ENCODE measurements at regions not wholly inside any gene's neighbourhood (a gene's known extent, or its start where the extent isn't known, plus 50 kb on each side); places are given as distances from the start of the nearest gene placed in this dataset.

GRCh38 chr4:170775851-170776250 lies 686.1 kb upstream of the AADAT start:
- no peak overlapping the region for H3K4me3 ChIP-seq
- intact Hi-C loops (cut with DNase I; ENCODE audit: low total_unique reads): no loop called here

DNA sequence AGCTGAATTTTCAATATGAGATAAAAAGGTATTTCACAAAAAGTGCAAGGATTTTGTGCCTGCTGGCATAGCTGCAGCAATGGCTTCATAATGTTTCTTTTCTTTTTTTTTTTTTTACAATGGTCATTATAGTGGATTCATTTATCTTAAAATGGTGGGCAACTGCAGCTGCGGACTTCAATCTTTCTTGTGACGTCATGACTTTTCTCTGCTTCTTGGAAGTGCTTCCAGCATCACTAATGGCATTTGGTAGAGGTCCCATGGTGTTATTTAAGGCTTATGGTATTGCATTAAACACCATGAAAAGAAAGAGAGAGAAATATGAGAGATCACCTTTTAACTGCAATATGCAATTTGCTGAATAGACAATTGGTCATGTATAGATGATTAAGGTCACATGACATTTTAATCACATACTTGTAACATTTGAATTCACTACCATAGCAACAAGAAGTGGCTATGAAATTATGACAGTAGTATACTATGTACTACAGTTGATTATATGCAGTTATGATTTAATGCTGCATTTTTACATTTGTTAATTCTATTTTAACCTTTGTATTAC lies 684.0 kb upstream of the AADAT start:
- H3K4me1 ChIP-seq: no peaks in the 10 kb centered on the region
- H3K4me3 ChIP-seq: no peak overlapping the region
- H3K9me3 ChIP-seq: peaks cover 0 to 4% of the 10 kb centered on the region in 2 donors
- TF ChIP-seq, protein P1, sequence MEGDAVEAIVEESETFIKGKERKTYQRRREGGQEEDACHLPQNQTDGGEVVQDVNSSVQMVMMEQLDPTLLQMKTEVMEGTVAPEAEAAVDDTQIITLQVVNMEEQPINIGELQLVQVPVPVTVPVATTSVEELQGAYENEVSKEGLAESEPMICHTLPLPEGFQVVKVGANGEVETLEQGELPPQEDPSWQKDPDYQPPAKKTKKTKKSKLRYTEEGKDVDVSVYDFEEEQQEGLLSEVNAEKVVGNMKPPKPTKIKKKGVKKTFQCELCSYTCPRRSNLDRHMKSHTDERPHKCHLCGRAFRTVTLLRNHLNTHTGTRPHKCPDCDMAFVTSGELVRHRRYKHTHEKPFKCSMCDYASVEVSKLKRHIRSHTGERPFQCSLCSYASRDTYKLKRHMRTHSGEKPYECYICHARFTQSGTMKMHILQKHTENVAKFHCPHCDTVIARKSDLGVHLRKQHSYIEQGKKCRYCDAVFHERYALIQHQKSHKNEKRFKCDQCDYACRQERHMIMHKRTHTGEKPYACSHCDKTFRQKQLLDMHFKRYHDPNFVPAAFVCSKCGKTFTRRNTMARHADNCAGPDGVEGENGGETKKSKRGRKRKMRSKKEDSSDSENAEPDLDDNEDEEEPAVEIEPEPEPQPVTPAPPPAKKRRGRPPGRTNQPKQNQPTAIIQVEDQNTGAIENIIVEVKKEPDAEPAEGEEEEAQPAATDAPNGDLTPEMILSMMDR (IDR thresholded peaks at IDR 0.05): no peak
- no peak for TF ChIP-seq POLR2AphosphoS5 (IDR thresholded peaks at IDR 0.05)
- TF ChIP-seq POLR2A (IDR thresholded peaks at IDR 0.05): no peak
- no peak for DNase-seq (ENCODE audit: low spot score in 2 of 2)
- intact Hi-C loops (cut with DNase I; ENCODE audit: low total_unique reads): no loop called here
- H3K27me3 ChIP-seq: no peaks in the 10 kb centered on the region
- no peak overlapping the region for H3K27ac ChIP-seq
- H3K36me3 ChIP-seq: no peaks in the 10 kb centered on the region

More at GRCh38 chr4:170775851-170776250, 686.1 kb upstream of the AADAT start:
- H3K4me1 ChIP-seq: no peaks in the 10 kb centered on the region
- no peaks in the 10 kb centered on the region for H3K36me3 ChIP-seq
- H3K9me3 ChIP-seq: peaks cover 0 to 4% of the 10 kb centered on the region in 2 donors
- H3K27me3 ChIP-seq: no peaks in the 10 kb centered on the region
- no peak for TF ChIP-seq POLR2AphosphoS5 (IDR thresholded peaks at IDR 0.05)
- TF ChIP-seq POLR2A (IDR thresholded peaks at IDR 0.05): no peak
- TF ChIP-seq, protein P1 (IDR thresholded peaks at IDR 0.05): no peak
- DNase-seq (ENCODE audit: low spot score in 2 of 2): no peak
- no peak overlapping the region for H3K27ac ChIP-seq

DNA sequence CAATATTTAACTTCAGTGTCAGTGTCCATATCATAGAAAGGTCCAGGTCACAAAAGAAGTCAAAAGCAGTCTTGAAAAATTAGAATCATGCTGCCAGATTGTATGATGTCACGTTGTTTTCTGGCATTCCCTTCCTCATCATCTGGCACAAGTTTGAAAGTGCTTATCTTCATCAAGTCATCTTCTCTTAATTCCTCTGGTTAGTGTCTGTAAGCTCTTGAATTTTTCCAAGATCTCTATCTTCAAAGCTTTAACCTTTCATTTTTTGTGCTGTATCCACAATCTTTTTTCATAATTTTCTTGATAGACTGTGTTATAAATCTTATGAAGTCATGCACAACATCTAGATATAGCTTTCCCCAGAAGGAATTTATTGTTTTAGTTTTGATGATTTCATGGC lies 682.7 kb upstream of the AADAT start:
- H3K27me3 ChIP-seq: no peaks in the 10 kb centered on the region

GRCh38 chr4:170770664-170771063 lies 680.9 kb upstream of the AADAT start:
- Histone ChIP-seq H3K36me3 (no peaks in the 10 kb centered on the region), H3K4me3 (no peak overlapping the region), H3K9me3 (peaks cover 0 to 5% of the 10 kb centered on the region in 2 donors), H3K4me1 (no peaks in the 10 kb centered on the region), H3K27me3 (no peaks in the 10 kb centered on the region), H3K27ac (no peak overlapping the region)
- DNase-seq (ENCODE audit: low spot score in 2 of 2): no peak
- intact Hi-C loops (cut with DNase I; ENCODE audit: low total_unique reads): no loop called here
- TF ChIP-seq, protein P1 (IDR thresholded peaks at IDR 0.05): no peak
- TF ChIP-seq POLR2AphosphoS5 (IDR thresholded peaks at IDR 0.05) (no peak), POLR2A (IDR thresholded peaks at IDR 0.05) (no peak)

More for the DNA sequence above, 682.7 kb upstream of the AADAT start:
- no peaks in the 10 kb centered on the region for H3K36me3 ChIP-seq
- no peak overlapping the region for H3K27ac ChIP-seq
- no peaks in the 10 kb centered on the region for H3K4me1 ChIP-seq
- TF ChIP-seq, protein P1 (IDR thresholded peaks at IDR 0.05): no peak
- TF ChIP-seq POLR2AphosphoS5 (IDR thresholded peaks at IDR 0.05) (no peak), POLR2A (IDR thresholded peaks at IDR 0.05) (no peak)
- H3K4me3 ChIP-seq: no peak overlapping the region
- no peak for DNase-seq (ENCODE audit: low spot score in 2 of 2)
- peaks cover 0 to 4% of the 10 kb centered on the region in 2 donors for H3K9me3 ChIP-seq
- intact Hi-C loops (cut with DNase I; ENCODE audit: low total_unique reads): no loop called here

- Histone ChIP-seq H3K36me3 (no peaks in the 10 kb centered on the region), H3K27ac (no peak overlapping the region), H3K9me3 (peaks cover 0 to 5% of the 10 kb centered on the region in 2 donors), H3K27me3 (no peaks in the 10 kb centered on the region), H3K4me3 (no peak overlapping the region), H3K4me1 (no peaks in the 10 kb centered on the region)
- TF ChIP-seq POLR2A (IDR thresholded peaks at IDR 0.05): no peak
- TF ChIP-seq POLR2AphosphoS5 (IDR thresholded peaks at IDR 0.05): no peak
- TF ChIP-seq, protein P1 (IDR thresholded peaks at IDR 0.05): no peak
- no peak for DNase-seq (ENCODE audit: low spot score in 2 of 2)
- intact Hi-C loops (cut with DNase I; ENCODE audit: low total_unique reads): no loop called here
Observed at GRCh38 chr4:170769862-170770261, 680.1 kb upstream of the AADAT start.

Measured in breast epithelium (tissue), 4 donors.